Neutrophil (primary cell): ENCODE measurements at regions not wholly inside any gene's neighbourhood (a gene's known extent, or its start where the extent isn't known, plus 50 kb on each side); places are given as distances from the start of the nearest gene placed in this dataset.

Source experiments
- H3K27ac ChIP-seq: fragments of 200-600 bp; sonication (generic); 2 replicates; pipeline ENCODE4 v1.5.1; 2016; ENCODE audit warnings: mild to moderate bottlenecking, moderate library complexity
- H3K27me3 ChIP-seq: fragments of 200-600 bp; sonication (generic); 2 replicates; pipeline ENCODE4 v1.6.0; 2016; ENCODE audit warnings: mild to moderate bottlenecking
- H3K36me3 ChIP-seq: fragments of 200-600 bp; sonication (generic); 2 replicates; pipeline ENCODE4 v1.5.1; 2017
- H3K4me1 ChIP-seq, 2 experiments: fragments of 200-600 bp in 1 of 2; sonication (generic) in 1 of 2; 1 replicate in 1 of 2; 2 replicates in 1 of 2; pipeline versions ENCODE4 v1.5.1 to v1.6.1; 2013 to 2016; ENCODE audit warnings: low read depth in 1 of 2, low read length in 1 of 2, mild to moderate bottlenecking in 1 of 2, moderate library complexity in 1 of 2; ENCODE audit not compliant: control insufficient read depth in 1 of 2, insufficient read depth in 1 of 2
- H3K4me3 ChIP-seq, 2 experiments: fragments of 200-600 bp in 1 of 2; sonication (generic) in 1 of 2; 1 replicate in 1 of 2; 2 replicates in 1 of 2; pipeline ENCODE4 v1.5.1; 2013 to 2016; ENCODE audit warnings: low read depth in 1 of 2, low read length in 1 of 2, mild to moderate bottlenecking in 1 of 2, moderate library complexity in 1 of 2
- H3K9me3 ChIP-seq: fragments of 200-600 bp; sonication (generic); 2 replicates; pipeline ENCODE4 v1.5.1; 2016
- CTCF ChIP-seq: fragments of 200-600 bp; sonication (generic); IDR thresholded peaks from 2 replicates; pipeline ENCODE4 v1.5.1; 2016; ENCODE audit warnings: antibody characterized with exemption

- Histone ChIP-seq H3K27ac (no peak overlapping the region), H3K4me3 (no peak overlapping the region), H3K4me1 (no peaks in the 10 kb centered on the region), H3K27me3 (no peaks in the 10 kb centered on the region), H3K9me3 (no peaks in the 10 kb centered on the region), H3K36me3 (no peaks in the 10 kb centered on the region)
- TF ChIP-seq CTCF: no peak
These were observed 708.3 kb downstream of the STIM2 start for GRCh38 chr4:27568952-27569319.

- TF ChIP-seq CTCF: no peak
- Histone ChIP-seq H3K4me3 (no peak overlapping the region), H3K27me3 (no peaks in the 10 kb centered on the region), H3K36me3 (no peaks in the 10 kb centered on the region), H3K27ac (no peak overlapping the region), H3K9me3 (no peaks in the 10 kb centered on the region), H3K4me1 (no peaks in the 10 kb centered on the region)
These were observed 714.1 kb downstream of the STIM2 start for GRCh38 chr4:27574743-27575142.

GRCh38 chr4:27577951-27578350, 717.3 kb downstream of the STIM2 start:
- Histone ChIP-seq H3K36me3 (no peaks in the 10 kb centered on the region), H3K4me3 (no peak overlapping the region), H3K4me1 (no peaks in the 10 kb centered on the region), H3K27ac (no peak overlapping the region), H3K9me3 (no peaks in the 10 kb centered on the region), H3K27me3 (no peaks in the 10 kb centered on the region)
- no peak for TF ChIP-seq CTCF

- Histone ChIP-seq H3K27me3 (no peaks in the 10 kb centered on the region), H3K9me3 (no peaks in the 10 kb centered on the region), H3K4me3 (no peak overlapping the region), H3K27ac (no peak overlapping the region), H3K36me3 (no peaks in the 10 kb centered on the region), H3K4me1 (no peaks in the 10 kb centered on the region)
- TF ChIP-seq CTCF: no peak
These were observed 732.1 kb downstream of the STIM2 start for GRCh38 chr4:27592738-27593137.

- no peak for TF ChIP-seq CTCF
- no peak overlapping the region for H3K27ac ChIP-seq
These were observed 734.3 kb downstream of the STIM2 start for GRCh38 chr4:27594922-27595321.

More at GRCh38 chr4:27594922-27595321, 734.3 kb downstream of the STIM2 start:
- no peaks in the 10 kb centered on the region for H3K9me3 ChIP-seq
- no peaks in the 10 kb centered on the region for H3K36me3 ChIP-seq
- H3K27me3 ChIP-seq: no peaks in the 10 kb centered on the region
- H3K4me1 ChIP-seq: no peaks in the 10 kb centered on the region
- no peak overlapping the region for H3K4me3 ChIP-seq
